Stimulated activated CD4-positive, alpha-beta T cell treated with anti-CD3 and anti-CD28 coated beads, Interleukin-4, amount 100 ng/mL, for 4 hours (primary cell): ENCODE measurements at regions not wholly inside any gene's neighbourhood (a gene's known extent, or its start where the extent isn't known, plus 50 kb on each side); places are given as distances from the start of the nearest gene placed in this dataset.
"Not testable (repeated sequence)": the region's sequence is repeated elsewhere in the genome, so short reads cannot be mapped to it uniquely, and the experiment has no call there.

Source experiments
- DNase-seq, 2 experiments: peaks; one replicate each; pipeline ENCODE4 v3.0.0-alpha.2; 2020

DNA sequence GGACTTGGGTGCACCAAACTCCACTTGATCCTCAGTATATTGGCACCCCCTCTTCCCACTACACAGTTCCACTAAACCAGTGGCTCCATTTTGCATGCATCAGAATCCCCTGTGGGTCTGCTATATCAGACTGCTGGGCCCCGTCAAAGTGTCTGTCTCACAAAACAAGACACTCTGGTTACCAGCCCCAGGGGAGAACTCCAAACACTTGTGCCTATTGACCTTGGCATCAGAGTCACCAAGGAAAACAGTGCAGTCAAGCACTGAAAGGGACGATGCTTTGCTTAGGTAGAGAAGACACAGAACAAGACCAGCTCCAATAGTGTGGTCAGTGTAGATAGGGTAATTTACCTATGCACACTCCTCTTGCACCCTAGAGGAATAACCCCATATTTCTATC lies 205.8 kb upstream of the RAI14 start:
- DNase-seq = no peak

DNA sequence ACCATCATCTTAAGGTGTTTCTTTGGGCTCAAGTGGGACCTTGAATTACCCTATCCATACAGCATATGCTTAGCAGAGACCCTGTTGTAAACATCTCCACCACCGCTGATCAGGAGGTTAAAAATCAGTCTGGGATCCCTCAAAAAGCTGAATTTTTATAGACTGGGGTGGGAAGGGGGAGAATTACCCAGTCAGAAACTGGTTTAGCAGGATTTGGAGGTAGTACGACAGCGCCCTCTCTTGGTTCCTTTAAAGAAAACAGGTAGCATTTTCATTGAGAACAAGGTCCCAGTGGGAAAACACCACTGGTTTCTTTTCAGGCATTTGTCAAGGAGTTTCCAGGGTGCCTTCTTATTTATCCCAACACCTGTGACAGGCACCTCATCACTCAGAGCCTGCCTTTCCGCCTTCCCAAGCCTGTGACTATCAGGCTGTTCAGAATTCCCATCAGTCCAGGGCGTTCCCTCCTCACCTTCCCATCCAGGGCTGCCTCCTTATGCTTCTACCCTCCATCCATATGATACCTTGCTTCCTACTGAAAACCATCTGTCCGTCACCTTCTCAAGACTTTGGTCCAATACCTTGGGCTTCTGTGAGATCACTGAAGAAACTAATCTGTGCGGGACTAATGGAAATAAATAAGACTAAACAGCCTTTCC lies 203.8 kb upstream of the RAI14 start:
- DNase-seq = no peak

DNA sequence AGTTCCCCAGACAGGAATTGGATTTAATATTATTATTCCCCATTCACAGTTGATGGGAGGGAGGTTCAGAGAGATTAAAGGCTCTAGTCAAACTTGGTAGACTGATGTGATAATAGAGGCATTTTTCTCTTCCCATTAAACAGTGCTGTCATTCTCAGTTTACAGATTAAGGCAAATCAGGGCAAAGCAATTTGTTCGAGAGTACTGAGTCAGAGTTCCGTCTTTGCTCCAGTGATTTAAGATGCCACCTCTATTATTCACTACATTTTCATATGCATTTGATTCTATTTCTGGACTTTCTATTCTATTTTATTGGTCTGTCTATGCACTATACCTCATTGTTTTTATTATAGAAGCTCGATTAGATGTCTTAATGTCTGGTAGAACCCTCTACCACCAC lies 201.0 kb upstream of the RAI14 start:
- DNase-seq = no peak

DNA sequence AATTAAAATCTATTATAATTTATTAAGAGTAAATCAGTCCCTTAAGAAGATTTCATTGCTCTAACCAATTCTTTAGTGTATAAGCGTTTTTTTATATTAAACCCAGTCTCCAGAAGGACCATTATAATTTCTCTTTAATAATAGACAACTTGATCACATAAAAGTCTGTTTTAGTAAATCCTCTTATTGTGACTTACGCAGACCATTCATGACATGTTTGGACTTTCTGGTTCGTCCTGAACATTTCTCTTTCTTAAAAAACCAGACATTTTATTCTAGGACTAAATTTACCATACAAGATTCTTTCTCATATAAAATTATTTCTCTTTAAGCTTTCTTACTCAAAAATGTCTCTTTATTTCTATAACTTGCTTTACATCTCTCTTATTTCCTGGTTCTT lies 196.2 kb upstream of the RAI14 start:
- no peak for DNase-seq

DNA sequence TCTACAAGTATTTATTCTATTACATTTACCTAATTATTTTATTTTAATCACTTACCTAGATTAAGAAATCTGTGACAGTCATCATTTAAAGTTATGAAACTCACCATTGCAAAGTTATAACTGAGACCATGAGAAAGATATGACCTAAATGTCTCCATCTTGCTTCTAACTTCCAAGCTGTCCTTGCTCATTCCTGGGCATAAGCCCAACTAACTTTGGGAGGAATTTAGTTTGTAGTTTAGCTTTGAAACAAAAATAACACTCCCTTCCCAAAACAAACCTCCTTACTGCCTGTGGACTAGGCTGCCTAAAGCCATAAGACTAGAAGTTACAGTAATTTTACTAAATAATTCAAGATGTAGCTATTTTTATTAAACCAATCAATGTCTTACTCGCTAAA lies 195.6 kb upstream of the RAI14 start:
- DNase-seq = no peak

DNA sequence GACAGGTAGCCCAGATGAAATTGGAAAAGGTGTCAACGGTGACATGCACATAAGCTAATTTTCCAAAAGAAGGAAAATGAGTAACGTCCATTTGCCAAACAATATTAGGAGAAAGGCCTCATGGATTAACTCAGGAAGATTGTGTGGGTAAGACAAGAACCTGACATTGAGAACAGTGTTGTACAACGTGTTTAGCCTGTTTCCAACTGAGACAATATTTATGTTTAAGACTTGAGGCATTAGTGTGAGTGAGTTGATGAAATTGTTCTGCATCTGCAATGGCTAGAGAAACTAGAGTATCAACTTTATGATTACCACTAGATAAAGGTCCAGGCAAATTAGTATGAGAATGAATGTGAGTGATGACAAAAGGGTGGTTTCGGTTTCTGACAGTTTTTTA lies 191.3 kb upstream of the RAI14 start:
- DNase-seq = no peak

DNA sequence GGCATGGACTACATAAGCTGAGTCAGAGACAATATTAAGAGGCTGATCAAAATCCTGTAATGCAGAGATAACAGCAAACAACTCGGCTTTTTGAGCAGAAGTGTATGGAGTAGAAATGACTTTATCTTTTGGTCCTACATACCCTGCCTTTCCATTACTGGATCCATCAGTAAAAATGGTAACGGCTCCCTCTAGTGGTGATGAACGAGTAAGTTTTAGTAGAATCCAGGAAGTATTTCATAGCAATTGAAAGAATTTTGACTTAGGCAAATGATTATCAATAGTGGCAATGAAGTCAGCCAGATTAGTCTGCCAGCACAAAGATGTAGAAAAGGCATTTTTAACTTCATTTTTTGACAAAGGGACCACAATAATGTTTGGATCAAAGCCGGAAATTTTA lies 190.8 kb upstream of the RAI14 start:
- not testable (repeated sequence) for DNase-seq

DNA sequence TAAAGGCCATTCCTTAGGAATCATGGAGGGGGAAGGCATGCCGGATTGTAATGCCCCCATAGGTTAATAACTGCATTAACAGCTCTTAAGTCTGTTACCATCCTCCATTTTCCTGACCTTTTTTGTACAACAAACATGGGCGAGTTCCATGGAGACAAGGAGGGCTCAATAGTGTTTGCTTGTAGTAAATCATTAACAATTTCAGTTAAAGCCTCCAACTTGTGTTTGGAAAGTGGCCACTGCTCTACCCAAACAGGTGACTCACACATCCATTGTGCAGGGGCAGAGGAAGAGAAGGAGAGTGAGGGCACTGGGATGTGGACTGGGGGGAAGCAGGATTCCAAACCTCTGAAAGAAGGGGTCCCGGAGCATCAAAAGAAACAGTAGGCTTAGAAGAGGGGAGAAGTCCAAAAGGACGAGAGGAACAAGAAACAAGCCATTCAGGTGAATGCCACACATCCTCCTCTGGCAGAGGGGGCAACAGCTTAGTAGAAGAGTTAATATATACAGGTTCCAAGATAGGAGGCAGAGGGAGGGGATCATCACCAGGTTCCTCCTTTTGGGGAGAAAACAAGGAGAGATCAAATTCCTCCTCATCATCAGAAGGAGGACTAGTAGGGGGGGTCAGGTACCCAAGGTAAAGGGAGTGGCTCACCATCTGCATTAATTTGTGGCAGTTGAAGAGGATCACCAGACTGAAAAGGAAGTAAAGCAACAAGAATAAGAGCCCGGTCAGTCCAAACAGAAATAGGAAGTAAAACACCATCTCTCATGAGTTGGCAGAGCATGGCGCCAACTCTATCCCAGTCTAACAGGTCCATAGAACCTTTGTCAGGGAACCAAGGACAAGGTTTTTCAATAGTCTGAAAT lies 189.4 kb upstream of the RAI14 start:
- not testable (repeated sequence) for DNase-seq

DNA sequence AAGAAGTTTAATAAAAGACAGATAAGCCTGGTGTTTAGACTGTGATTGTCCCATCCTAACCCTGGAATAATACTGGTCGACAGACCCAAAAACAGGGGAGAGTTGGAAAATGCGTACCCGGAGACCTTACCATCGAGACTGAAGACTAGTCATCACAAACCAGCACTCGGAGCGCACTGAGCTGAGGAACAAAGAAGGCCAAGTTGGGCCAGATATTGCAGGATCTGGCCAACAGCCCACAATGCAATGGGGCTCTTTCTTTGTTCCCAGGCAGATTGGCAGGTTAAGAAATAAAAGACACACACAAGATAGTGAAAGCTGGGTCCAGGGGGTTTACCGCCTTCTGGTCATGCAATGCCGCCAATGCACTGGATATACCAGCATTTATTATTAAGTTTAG lies 188.7 kb upstream of the RAI14 start:
- no peak for DNase-seq

DNA sequence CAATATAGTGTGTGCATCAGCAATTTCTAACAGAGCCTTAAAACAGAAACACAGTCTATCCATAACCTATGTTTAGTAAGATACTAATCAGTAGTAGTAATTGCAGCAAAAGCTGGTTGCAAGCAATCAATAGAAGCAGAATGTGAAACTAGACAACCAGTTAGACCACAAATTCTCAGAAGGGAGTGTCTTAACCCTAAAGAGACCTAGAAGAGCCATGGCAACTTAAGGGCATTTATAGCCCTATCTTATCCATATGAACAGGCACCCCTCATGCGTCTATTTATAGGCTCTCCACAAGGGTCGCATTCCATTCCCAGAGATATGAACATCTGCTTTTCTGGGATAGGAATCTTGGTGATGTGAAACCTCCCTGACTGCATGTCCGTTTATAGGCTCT lies 188.1 kb upstream of the RAI14 start:
- DNase-seq = not testable (repeated sequence)

DNA sequence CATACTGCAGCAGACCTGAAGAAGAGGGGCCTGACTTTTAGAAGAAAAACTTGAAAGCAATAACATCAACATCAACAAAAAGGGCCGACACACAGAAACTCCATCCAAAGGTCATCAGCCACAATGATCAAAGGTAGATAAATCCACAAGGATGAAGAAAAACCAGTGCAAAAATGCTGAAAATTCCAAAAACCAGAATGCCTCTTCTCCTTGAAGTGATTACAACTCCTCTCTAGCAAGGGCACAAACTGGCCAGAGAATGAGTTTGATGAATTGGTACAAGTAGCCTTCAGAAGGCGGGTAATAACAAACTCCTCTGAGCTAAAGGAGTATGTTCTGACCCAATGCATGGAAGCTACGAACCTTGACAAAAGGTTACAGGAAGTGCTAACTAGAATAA lies 186.2 kb upstream of the RAI14 start:
- no peak for DNase-seq

DNA sequence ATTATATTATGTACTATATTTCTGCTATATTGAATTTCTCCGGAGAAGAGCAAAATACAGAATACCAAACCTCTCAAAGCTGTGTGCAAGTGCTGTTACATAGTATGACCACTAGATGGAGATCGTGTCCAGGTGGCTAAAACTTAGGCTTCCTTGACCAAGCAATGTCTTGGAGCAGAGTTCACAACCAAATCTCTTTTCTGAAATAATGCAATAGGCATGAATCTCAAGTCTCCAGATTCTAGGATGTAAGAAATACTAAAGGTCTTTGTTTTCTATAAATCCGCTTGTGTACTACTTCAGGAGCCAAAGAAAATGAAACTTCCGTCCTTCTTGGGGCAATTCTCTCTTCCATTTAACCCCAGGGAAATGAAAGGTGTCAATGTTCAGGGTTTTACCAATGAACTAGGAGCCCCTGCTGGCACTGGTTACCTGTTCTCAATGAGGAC lies 181.5 kb upstream of the RAI14 start:
- DNase-seq = no peak

DNA sequence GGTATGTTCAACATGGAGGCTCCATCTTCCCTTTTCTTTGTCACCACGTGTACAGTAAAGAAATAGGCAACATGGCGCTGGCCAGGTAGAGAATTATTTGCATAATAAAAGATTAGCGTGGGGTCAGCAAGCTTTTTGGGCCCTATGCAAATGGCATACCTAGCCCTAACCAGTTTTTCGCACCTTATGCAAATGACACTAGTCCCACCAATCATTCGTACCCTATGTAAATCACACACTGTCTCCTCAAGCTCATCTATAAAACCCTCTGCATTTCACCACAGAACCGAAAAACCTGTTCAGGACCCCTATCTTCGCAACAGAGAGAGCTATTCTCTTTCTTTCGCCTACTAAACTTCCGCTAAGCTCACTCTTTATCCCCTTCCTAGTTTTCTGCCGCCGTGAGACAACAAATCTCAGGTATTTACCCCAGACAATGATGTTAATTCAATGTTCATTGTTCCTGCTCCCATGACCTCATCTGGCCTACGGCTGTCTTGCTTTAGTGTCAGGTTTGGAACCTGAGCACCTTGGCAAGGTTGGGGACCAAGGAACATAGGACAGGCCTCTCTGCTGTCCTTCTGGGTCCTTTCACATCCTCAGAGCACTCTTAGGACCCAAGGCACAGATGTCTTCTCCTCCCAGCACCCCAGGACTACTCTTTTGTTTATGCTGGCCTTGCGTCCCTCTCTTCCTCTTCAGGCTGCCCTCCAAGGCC lies 180.7 kb upstream of the RAI14 start:
- no peak for DNase-seq

DNA sequence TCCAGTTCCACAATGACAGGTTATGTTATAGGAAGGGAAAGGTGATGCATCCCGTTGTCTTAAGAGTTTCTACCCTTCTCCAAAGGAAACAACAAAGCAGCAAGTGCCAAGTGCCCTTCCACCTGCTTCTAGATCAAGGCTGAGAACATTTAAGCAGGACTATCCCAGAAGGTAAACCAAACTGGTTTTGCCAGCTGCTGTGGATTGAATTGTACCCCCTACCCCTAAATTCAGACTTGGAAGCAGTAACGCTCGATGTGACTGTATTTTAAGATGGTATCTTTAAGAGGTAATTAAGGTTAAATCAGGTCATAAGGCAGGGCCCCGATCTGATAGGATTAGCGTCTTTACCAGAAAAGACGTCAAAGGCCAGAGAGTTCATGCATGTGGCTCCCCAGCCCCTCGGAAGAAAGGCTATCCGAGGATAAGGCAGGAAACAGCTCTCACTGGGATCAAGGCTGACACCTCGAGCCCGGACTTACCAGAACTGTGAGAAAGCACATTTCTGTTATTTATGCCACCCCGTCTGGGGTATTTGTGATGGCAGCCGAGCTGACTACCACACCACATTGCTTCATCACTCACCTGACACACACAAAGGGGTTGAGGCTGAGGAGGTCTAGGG lies 179.1 kb upstream of the RAI14 start:
- DNase-seq = no peak

DNA sequence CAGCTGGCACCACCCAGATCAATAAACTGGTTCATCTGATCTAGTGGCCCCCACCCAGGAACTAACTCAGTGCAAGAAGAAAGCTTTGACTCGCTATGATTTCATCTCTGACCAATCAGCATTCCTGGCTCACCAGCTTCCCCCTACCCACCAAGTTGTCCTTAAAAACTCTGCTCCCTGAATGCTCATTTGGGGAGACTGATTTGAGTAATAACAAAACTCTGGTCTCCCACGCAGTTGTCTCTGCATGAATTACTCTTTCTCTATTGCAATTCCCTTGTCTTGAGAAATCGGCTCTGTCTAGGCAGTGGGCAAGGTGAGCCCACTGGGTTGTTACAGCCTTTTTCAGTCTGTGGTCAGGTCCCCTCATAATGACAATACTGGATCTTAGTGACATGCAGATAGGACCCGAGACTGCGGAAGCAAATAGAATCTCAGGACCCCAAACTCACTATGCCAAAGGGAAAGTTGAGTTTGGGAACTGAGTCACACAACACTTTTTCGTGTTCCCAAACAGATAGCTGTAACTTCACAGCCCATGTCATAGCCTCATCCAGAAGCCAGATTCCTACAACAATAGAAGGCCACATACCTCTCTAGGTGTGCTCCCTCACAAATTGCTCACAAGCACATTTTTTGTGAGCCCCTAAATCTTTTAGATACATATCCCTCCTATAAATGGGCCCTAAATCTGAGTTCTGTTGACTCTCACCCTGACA lies 175.2 kb upstream of the RAI14 start:
- no peak for DNase-seq

DNA sequence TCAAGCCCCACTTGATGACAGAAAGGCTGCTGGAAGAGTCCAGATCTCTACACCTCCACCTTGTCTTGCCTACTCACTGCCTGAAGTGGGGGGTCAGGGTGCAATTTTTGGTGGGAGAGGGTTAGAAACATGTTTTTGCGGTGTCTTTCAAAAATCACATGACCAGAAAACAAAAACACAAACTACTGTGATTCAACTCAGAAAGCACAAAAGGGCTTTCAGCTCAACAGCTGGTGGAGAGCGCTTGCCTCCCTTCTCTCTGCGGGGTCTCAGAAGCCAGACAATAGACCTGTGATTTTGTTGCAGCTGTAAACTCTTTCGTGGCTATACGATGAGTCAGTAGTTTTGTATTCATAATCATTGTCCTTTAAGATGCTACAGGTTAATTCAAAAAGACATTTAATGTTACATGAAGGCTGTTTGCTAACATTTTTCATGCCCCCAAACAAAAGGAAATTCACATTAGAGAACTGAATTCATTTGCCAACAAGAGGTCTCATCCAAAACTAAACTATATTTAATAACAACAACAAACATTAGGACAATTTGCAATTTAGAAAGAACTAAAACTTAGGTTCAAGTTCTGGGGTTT lies 172.6 kb upstream of the RAI14 start:
- no peak for DNase-seq

DNA sequence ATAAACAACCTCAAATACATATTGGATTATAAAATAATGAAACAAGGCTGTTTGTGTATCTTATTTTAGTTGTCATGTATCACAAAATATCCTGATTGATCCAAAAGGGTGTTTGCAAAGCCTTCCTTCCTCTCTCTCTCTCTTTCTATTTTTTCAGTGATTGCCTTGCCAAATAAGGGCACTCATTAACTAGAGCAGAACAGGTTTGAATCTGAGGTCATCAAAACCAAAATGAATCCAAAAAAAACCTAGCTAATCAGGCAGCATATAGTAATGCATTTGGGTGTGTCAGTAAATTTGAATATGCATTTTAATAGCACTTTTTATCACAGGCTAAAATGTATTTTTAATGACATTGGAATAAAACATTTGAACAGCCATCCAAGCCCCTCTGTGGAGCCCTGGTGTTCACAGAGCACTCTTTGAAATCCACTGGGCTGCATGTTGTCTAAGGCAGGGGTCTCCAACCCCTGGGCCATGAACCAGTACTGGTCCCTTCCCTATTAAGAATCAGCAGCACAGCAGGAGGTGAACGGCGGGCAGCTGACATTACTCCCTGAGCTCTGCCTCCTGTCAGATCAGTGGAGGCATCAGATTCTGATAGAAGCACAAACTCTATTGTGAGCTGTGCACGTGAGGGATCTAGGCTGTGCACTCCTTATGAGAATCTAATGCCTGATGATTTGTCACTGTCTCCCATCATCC lies 171.8 kb upstream of the RAI14 start:
- DNase-seq = no peak

DNA sequence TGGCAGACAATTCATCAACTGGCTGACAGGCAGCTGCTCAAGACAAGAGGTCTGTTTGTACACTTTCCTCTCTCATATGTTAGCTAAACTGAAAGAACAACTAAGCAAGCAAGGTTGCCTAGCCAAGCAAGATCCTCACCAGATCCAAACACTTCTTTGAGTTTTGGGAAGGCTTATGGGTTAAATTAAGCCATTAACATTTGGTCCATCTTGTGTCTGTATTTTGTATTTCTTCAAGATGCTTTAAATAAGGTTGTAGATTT lies 170.4 kb upstream of the RAI14 start:
- DNase-seq = no peak

DNA sequence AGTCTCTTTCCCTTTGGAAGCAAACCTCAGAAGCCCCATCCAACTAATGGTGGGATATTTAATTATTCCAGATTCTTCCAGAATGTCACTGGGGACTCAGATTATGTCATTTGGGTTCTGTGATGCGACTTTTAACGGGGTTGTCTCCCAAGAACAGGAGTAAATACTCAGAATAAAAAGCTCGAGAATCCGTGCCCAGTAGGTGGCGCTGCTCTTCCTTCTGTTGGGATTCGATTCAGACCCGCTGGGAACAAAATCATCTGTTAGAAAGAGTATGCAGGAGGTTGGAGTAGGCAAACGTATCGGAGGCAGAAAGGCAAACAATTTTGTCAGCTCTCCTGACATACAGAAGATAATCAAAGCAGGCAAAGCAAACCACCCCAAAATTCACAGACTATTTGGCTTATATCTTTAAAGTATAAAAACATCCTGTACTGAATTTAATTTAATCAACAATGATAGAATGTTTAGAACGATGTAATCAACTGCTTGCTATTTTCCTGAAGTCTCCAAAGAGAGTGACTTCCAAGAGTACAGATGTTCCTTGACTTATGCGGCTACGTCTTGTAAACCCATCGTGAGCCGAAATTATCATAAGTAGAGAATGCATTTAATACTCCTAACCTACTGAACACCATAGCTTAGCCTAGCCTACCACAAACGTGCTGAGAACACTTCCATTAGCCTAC lies 169.8 kb upstream of the RAI14 start:
- peak; percentile 40 to 63 for DNase-seq

DNA sequence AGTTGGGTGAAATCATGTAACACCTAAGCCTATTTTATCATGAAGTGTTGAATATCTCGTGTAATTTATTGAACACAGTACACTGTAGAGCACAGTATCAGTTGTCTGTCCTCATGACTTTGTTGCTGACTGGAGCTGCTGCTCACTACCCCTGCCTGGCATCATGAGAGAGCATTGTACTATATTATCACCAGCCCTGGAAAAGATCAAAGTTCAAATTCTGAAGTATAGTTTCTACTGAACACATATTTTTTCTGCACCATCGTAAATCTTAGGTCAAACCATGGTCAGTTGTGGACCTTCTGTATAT lies 169.3 kb upstream of the RAI14 start:
- no peak for DNase-seq

DNA sequence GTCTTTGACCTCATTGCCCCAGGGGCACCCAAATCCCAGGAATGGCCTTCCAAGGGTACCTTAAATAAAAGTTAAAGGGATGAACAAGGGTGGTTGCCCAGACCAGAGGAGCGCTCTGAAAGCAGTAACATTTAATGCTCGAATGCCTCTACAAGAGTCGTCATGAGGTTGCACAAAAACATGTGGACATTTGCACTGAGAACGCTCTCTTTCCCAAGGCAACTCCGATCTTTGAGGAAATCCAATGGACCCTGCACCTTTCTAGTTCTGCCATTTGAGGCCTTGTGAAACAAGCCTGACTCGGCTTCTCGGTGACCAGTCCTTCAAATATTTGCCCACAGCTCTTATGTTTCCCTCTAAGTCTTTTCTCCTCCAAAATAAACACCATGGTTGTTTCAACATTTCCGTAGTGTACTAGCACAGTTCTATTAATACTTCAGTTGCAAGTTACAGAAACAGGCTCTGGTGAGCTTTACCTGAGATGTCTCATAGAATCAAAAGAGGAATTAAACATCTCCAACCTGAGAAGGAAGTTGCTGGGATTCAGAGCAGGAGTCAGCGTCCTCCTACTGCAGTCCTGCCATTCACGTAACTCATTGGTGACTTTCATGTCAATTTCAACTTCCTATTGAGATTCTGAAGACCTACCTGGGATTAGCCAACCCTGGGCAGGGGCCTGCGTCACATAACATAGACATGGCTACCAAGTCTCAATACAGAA lies 168.8 kb upstream of the RAI14 start:
- no peak for DNase-seq
